ENCODE measurements at regions not wholly inside any gene's neighbourhood (a gene's known extent, or its start where the extent isn't known, plus 50 kb on each side); places are given as distances from the start of the nearest gene placed in this dataset.
A peak's percentile ranks its signal among the peaks of the same experiment; 100 is the strongest.

DNA sequence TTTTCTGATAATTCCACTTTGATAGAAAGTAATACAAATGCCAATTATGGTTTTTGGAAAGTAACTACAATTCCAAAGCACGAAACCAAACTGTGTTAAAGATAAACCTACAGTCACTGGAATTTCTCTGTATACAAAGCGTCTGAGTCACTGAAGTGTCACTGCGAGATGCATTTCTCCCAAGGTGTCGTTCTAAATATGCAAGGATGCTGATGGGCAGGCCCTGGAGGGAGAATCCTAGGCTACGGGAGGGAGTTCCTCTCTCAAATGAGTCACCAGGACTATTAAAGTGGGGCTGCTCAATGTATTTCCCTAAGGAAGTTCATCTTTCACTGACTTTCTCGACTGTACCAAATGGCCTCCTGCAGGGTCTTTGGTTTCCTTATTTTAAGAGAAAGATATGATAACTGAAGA, 163.8 kb upstream of the STK17B start:
- Histone ChIP-seq H3K27me3 (no peaks in the 10 kb centered on the region), H3K4me1 (no peaks in the 10 kb centered on the region), H3K27ac (no peak overlapping the region), H3K9me3 (no peaks in the 10 kb centered on the region), H3K36me3 (no peaks in the 10 kb centered on the region), H3K4me3 (replicated peaks in 1 of 3) (no peak overlapping the region)
- intact Hi-C loops (cut with DNase I): loop anchor here (5.0 kb wide), 1 partner anchor 258 kb away; no protein-coding TSS in a partner anchor
- TF ChIP-seq POLR2A (IDR thresholded peaks at IDR 0.05): no peak
- no peak for TF ChIP-seq CTCF (IDR thresholded peaks at IDR 0.05)
- WGBS, 2 donors: 63 to 65% methylated on average over 6 of the region's 6 CpGs
- DNase-seq: no peak

DNA sequence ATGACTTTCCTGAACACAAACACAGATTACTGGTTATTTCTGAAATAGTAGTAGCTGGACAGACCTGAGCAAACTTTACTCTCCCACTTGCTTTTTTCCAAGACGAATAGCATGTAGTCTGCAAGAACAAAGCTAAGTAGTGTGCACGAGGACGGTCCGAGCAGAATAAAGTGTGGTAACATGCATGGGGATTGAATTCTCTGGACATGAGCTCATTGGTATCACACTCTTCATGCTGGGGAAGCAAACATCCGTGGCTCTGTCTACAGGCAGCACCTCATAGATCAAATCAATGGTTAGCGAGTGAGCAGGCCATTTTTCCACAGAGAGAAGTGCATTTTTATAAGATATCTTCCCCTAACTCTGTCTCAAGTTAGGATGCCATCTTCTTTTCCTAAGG, 164.8 kb upstream of the STK17B start:
- H3K27me3 ChIP-seq: no peaks in the 10 kb centered on the region
- H3K4me3 ChIP-seq (replicated peaks in 1 of 3): no peak overlapping the region
- WGBS, 2 donors: 87% methylated on average over 6 of the region's 6 CpGs
- H3K27ac ChIP-seq: no peak overlapping the region
- H3K9me3 ChIP-seq: no peaks in the 10 kb centered on the region
- DNase-seq: no peak
- H3K4me1 ChIP-seq: no peaks in the 10 kb centered on the region
- no peaks in the 10 kb centered on the region for H3K36me3 ChIP-seq
- TF ChIP-seq POLR2A (IDR thresholded peaks at IDR 0.05) (no peak), CTCF (IDR thresholded peaks at IDR 0.05) (no peak)
- intact Hi-C loops (cut with DNase I): loop anchor here (5.0 kb wide), 1 partner anchor 259 kb away; no protein-coding TSS in a partner anchor

- TF ChIP-seq POLR2A (IDR thresholded peaks at IDR 0.05) (no peak), CTCF (IDR thresholded peaks at IDR 0.05) (no peak)
- Histone ChIP-seq H3K27ac (no peak overlapping the region), H3K9me3 (no peaks in the 10 kb centered on the region), H3K36me3 (no peaks in the 10 kb centered on the region), H3K27me3 (no peaks in the 10 kb centered on the region), H3K4me3 (replicated peaks in 1 of 3) (no peak overlapping the region), H3K4me1 (no peaks in the 10 kb centered on the region)
- 66 to 81% methylated on average over 4 of the region's 4 CpGs for WGBS, 2 donors
- no peak for DNase-seq
- intact Hi-C loops (cut with DNase I): loop anchor here (5.0 kb wide), 1 partner anchor 259 kb away; no protein-coding TSS in a partner anchor
Measured at GRCh38 chr2:196336715-196337114, 165.3 kb upstream of the STK17B start.

- H3K27ac ChIP-seq: no peak overlapping the region
- intact Hi-C loops (cut with DNase I): loop anchor here (5.0 kb wide), 1 partner anchor 260 kb away; no protein-coding TSS in a partner anchor
- H3K4me3 ChIP-seq (replicated peaks in 1 of 3): no peak overlapping the region
- no peaks in the 10 kb centered on the region for H3K9me3 ChIP-seq
- no peaks in the 10 kb centered on the region for H3K36me3 ChIP-seq
- no peak for DNase-seq
- TF ChIP-seq CTCF (IDR thresholded peaks at IDR 0.05) (peak in 4 of 6 experiments; percentile 15 to 50 (median 24)), POLR2A (IDR thresholded peaks at IDR 0.05) (no peak)
- no peaks in the 10 kb centered on the region for H3K27me3 ChIP-seq
- 56 to 60% methylated on average over 6 of the region's 6 CpGs for WGBS, 2 donors
- no peaks in the 10 kb centered on the region for H3K4me1 ChIP-seq
Measured at GRCh38 chr2:196337208-196337953, 166.0 kb upstream of the STK17B start.

DNA sequence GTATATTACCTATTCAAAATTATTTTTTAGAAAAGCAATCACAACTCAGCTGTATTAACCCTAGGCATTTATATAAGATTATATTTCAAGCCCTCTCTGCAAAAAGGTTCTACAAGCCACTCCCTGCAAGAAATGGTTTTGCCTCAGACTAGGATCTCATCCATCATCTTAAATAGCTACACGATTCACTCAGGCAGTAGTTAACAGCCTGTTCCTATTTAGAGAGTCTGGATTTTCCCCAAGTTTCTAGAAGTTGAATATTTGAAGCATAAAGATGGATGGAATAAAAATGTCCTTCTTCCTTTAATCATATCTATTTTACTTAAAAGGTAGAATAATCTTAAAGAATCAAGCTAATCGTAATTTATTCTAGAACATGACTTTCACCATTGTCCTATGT, 167.1 kb upstream of the STK17B start:
- WGBS, 2 donors: 80% methylated on average over 2 of the region's 2 CpGs
- Histone ChIP-seq H3K27me3 (no peaks in the 10 kb centered on the region), H3K4me3 (replicated peaks in 1 of 3) (no peak overlapping the region), H3K27ac (no peak overlapping the region), H3K36me3 (no peaks in the 10 kb centered on the region), H3K4me1 (no peaks in the 10 kb centered on the region), H3K9me3 (no peaks in the 10 kb centered on the region)
- TF ChIP-seq POLR2A (IDR thresholded peaks at IDR 0.05) (no peak), CTCF (IDR thresholded peaks at IDR 0.05) (no peak)
- DNase-seq: no peak
- intact Hi-C loops (cut with DNase I): loop anchor here (5.0 kb wide), 1 partner anchor 261 kb away; no protein-coding TSS in a partner anchor

All from thyroid gland (tissue), 4 donors.